GM23248 (cell line): ENCODE measurements at regions not wholly inside any gene's neighbourhood (a gene's known extent, or its start where the extent isn't known, plus 50 kb on each side); places are given as distances from the start of the nearest gene placed in this dataset.

Experiments
- EZH2 ChIP-seq: fragments of 200-600 bp; sonication (generic); IDR thresholded peaks from 2 replicates; pipeline ENCODE4 v1.6.1; 2018; ENCODE audit warnings: antibody characterized with exemption, mild to moderate bottlenecking; ENCODE audit not compliant: insufficient read depth, poor library complexity, severe bottlenecking
- EZH2phosphoT487 ChIP-seq: fragments of 200-600 bp; sonication (generic); IDR thresholded peaks from 2 replicates; pipeline ENCODE4 v1.6.1; 2018; ENCODE audit warnings: antibody characterized with exemption, moderate library complexity, mild to moderate bottlenecking, low read depth; ENCODE audit not compliant: insufficient read depth

DNA sequence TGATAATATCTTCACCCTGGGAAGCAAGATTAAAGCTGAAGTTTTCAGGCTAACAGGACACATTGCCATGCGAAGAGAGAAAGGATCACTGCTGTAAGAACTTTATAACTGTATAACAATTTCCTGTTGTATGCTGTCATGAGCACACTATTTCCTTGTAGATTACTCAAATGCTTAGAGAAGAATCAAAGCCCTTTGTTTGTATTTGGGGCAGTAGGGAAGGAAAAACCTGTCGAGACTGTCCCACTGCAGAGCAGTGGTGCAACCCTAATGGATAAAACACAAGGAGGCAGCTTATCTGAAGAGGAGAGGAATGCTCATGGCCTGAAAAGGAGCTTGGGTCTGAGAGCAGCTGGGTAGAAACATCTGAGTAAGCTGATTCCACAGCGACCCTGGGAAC is 327.7 kb upstream of the NPSR1 start:
- TF ChIP-seq EZH2 (no peak), EZH2phosphoT487 (no peak)
